ENCODE measurements at regions not wholly inside any gene's neighbourhood (a gene's known extent, or its start where the extent isn't known, plus 50 kb on each side); places are given as distances from the start of the nearest gene placed in this dataset.
A peak's percentile ranks its signal among the peaks of the same experiment; 100 is the strongest.

- no peak overlapping the region for H4K91ac ChIP-seq (ENCODE audit: insufficient read length, low read depth, low read length)
- H3K27me3 ChIP-seq (ENCODE audit: insufficient read depth, low read length): no peaks in the 10 kb centered on the region
- no peak overlapping the region for H2BK120ac ChIP-seq (ENCODE audit: low read depth, low read length, poor library complexity, severe bottlenecking)
- no peaks in the 10 kb centered on the region for H3K23me2 ChIP-seq (ENCODE audit: insufficient read length, low read depth, low read length, poor library complexity, severe bottlenecking)
- H3K4ac ChIP-seq (ENCODE audit: low read depth, low read length): no peak overlapping the region
- H3K4me1 Mint-ChIP-seq: peaks cover 5 to 6% of the 10 kb centered on the region in 2 experiments; a peak in 3 of 4 replicates
- H3K27ac ChIP-seq (ENCODE audit: insufficient read length, low read depth, low read length): no peak overlapping the region
- H3K9me3 ChIP-seq (ENCODE audit: control insufficient read depth, low read depth, low read length): no peaks in the 10 kb centered on the region
- no peak overlapping the region for H2BK5ac ChIP-seq (ENCODE audit: insufficient read length, low read length)
- H2AFZ ChIP-seq (ENCODE audit: low read length): no peak overlapping the region
- no peaks in the 10 kb centered on the region for H3K27me3 Mint-ChIP-seq (ENCODE audit: low read depth)
- H3K36me3 Mint-ChIP-seq (ENCODE audit: insufficient read depth in 1 of 3, low read depth in 3 of 3): no peaks in the 10 kb centered on the region; a peak in 2 of 7 replicates
- H3K4me3 Mint-ChIP-seq: no peak overlapping the region
- H3K18ac ChIP-seq (ENCODE audit: insufficient read length, low read depth, low read length): no peak overlapping the region
- no peaks in the 10 kb centered on the region for H4K20me1 ChIP-seq (ENCODE audit: control insufficient read depth, insufficient read depth, insufficient read length)
- TF ChIP-seq CTCF (conservative IDR thresholded peaks at IDR 0.05): no peak; the same call in 2 of the 3 replicates
- H3K4me1 ChIP-seq (ENCODE audit: insufficient read depth, low read length): no peaks in the 10 kb centered on the region
- H3K9ac ChIP-seq (ENCODE audit: extremely low read depth, insufficient read length, low read length): no peak overlapping the region
- H3K79me1 ChIP-seq (ENCODE audit: insufficient read depth, low read depth, low read length, poor library complexity, severe bottlenecking): no peaks in the 10 kb centered on the region
- H3K79me2 ChIP-seq (ENCODE audit: insufficient read depth, low read length): no peaks in the 10 kb centered on the region
- no peak overlapping the region for H4K5ac ChIP-seq (ENCODE audit: insufficient read length, low read depth, low read length)
- H2BK12ac ChIP-seq (ENCODE audit: insufficient read length, low read depth, low read length): no peak overlapping the region
- H2BK20ac ChIP-seq (ENCODE audit: low read depth, low read length, poor library complexity, severe bottlenecking): no peak overlapping the region
- H2BK15ac ChIP-seq (ENCODE audit: low read depth, low read length): no peak overlapping the region
- H3K9me3 Mint-ChIP-seq: peaks cover 0 to 4% of the 10 kb centered on the region in 2 experiments; a peak in 1 of 5 replicates
- H3K56ac ChIP-seq (ENCODE audit: insufficient read length, low read depth, low read length): no peak overlapping the region
- no peak overlapping the region for H2AK5ac ChIP-seq (ENCODE audit: insufficient read length, low read length)
- no peak overlapping the region for H3T11ph ChIP-seq (ENCODE audit: low read length)
- no peak overlapping the region for H3K14ac ChIP-seq (ENCODE audit: insufficient read depth, low read length)
- H3K27ac Mint-ChIP-seq: peak overlapping the region in 1 of 3 experiments; percentile 40; a peak in 3 of 7 replicates
- no peak for DNase-seq
- no peak overlapping the region for H3K23ac ChIP-seq (ENCODE audit: insufficient read length, low read depth, low read length)
- no peak overlapping the region for H3K4me2 ChIP-seq (ENCODE audit: insufficient read depth, insufficient read length, low read length)
- no CpG with 5 or more reads among the region's 1 CpG for WGBS (ENCODE audit: extremely low coverage, insufficient read length, low lambda C conversion rate)
- H4K8ac ChIP-seq (replicated peaks; ENCODE audit: insufficient read length, low read depth, low read length): no peak overlapping the region
Observed at GRCh38 chrX:99777912-99778311, 632.2 kb downstream of the PCDH19 start.

All from H9 (cell line).